Stimulated activated CD8-positive, alpha-beta memory T cell treated with anti-CD3 and anti-CD28 coated beads, Interleukin-4, amount 100 ng/mL, for 48 hours (primary cell): ENCODE measurements at regions not wholly inside any gene's neighbourhood (a gene's known extent, or its start where the extent isn't known, plus 50 kb on each side); places are given as distances from the start of the nearest gene placed in this dataset.
"Not testable (repeated sequence)": the region's sequence is repeated elsewhere in the genome, so short reads cannot be mapped to it uniquely, and the experiment has no call there.

Experiments
- DNase-seq: peaks from one replicate; pipeline ENCODE4 v3.0.0-alpha.2; 2020

DNA sequence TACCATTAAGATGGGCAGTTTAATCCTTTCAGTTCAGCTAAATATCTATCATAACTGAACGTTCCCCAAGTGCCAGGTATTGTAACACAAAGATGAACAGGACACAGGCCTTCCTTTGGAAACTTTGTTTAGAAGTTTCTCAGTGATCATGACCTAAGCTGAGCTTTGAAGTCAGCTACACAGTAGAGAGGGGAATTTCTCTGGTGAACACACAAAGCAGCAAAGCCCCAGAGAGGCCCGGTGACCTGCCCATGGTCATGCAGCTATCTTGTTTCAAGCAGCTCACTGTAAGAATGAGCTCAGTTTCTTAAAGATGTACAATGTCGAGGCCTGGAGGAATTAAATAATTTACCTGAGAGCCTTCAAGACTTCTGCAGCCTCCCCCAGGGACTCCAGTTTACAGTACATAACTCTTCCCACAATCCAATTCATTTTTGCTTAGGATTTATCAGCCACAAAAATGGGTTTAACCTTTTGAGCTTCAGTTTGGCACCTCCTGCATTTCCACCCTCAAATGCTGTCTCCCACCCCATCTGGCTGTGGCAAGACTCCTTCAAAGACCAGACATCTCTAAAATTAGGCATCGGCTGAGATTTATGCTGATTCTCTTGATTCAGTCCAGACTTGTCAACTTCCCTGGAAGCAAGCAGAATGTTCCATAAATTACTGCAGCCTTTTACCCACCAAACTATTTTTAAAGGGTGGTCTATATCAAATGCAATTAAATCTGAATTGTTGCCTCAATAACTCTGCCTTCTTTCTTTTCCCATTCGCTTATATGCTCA lies 325.6 kb downstream of the TXNL1 start:
- no peak for DNase-seq

DNA sequence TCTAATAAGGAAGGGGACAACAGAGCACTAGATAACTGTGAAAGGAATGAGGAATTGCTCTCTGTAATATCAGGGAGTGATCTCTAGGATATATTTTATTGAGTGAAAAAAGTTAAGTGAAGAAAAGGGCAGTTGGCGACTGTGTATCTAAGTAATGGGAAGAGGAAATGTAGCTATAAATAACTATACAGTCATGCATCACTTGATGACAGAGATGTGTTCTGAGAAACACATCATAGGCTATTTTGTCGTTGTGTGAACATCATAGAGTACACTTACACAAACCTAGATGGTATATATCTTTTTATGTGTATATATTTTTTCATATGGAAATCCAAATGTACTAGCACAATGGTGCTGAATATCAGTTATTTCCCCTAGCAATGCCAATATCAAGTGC lies 329.3 kb downstream of the TXNL1 start:
- DNase-seq: no peak

DNA sequence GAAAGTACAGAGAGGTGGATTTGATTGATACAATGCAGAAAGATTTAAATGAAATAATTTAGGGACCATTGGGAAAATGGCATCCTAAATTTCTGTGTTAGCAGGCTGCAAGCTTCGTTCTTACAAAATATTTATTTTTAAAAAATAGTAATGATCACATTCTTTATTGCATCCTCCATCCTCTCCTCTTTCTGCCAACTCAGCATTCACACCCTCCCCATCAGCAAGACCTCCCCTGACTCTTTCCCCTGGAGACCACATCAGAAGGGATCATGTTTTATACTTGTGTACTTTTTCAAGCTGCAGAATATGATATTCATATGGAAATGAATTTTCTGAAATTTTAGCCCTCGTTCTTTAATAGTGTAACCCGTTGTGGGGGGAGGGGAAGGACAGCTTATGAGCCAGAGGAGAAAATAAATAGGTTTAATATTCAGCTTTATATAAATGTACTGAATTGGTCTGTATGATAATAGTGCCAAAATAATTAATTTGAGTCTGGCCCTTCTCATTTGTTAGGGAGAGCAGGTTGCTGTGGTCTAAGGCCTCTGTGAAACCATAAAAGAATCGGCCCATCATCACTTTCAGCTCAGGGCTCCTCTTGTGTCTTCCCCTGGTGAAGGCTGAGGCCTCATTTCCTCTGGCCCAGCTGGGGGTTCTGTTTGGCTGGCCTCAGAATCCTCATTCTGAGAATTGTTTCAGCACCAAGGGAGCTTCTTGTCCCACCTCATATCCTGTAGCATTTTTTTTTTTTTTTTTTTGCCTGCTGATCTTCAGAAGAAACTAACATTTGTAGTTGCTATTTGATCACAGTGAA lies 330.8 kb downstream of the TXNL1 start:
- no peak for DNase-seq

DNA sequence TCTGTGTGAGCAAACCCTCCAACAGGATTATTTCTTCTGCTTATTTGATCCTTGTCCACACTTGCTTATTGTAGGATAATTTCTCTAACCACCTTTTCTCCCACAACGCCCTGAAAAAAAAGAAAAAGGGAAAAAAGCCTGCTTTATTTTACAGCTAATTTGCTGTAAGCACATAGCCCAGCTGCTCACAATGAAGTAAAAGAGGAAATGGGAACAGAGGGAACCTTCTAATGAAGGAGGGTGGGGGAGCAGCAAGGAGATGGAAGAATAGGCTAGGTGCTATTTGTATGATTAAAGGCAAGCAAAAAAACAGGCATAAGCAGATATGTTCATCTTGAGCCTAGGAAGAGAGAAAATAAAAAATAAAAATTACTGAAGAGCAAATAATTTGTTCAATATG lies 331.6 kb downstream of the TXNL1 start:
- no peak for DNase-seq

DNA sequence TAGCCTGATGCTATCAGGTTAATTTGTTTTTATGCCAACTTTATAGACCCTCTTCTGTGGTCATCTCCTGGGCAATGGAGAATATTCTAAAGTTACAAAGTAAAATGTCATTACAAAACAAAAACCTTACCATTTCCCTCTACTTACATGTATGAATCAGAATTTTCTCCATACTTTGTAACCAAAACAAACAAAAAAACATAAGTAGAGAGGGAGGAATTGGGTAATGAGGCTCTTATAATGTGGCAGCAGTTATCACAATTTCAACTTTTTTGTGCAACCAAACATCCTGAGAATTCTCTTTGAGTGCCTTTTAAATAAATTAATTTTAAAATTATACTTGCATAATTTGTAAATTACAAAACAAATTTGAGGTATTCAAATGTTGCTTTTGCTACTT lies 332.8 kb downstream of the TXNL1 start:
- DNase-seq: no peak

DNA sequence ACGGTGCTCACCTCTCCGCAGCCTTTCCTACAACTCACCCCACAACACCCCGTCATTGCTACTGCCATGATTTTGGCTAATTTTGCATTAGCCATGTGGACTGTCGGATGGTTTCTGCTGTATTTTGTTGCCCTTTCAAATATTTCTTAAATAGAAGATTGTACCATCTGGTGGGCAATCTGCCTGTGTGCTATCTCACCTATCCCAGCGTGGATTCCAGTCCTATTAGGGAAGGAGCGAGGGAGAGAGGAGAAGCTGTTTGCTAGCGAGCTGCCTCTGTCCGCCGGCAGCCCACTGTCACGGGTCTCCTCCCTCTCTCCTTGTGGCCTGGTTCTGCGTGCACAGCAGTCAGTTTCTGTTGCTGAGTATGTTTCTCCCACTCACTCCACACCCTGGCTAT lies 336.2 kb downstream of the TXNL1 start:
- no peak for DNase-seq

DNA sequence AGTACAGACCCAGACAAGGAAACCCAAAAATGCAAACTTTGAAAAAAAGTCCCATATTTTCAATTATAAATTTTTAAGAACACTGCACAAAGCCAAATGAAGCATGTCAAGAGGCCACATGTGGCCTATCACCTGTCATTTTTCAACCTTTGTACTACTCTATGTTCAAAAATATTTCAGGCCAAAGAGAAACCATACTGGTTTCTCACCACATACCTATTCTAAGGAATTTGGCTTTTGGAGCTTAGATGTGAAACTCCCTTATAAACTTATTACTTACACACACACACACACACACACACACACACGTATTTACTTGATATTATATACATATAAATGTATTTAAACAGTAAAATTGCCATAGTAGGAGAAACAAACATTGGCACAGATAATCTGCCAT lies 338.7 kb downstream of the TXNL1 start:
- DNase-seq: no peak

DNA sequence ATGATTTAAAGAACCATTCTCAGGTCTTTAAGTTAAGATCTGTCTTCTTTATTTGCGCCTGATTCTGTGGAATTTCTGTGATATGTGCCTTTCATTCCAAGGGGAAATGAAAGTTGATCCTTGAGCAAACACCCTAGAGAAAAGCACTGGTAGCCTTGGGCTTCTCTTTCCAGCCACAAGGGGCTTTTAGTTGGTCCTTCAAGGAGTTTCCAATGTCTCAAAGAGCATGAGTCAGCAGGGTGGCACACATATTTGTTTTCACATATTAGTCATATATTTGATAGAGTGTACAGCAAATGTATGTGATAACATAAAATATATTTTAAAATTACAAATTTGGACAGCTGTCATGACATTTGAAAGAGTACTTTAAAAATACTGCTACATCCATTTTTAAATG lies 339.5 kb downstream of the TXNL1 start:
- no peak for DNase-seq

DNA sequence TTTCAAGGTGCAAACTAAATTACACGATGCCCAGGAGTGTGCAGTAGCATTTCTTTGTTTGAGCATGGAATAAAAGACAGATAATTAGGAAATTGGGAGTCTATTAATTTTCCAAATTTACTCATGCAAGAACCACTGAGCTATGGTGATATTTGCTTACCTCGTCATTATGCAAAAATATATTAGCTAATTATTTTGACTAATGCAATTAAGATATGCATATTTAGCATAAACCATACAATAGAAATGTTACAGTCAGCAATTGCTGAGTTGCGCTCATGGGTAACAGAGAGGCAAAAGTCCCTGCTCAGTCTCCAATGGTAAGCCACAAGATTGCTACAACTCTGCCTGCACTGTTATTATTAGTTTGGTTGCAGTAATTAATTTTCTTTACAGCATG lies 342.0 kb downstream of the TXNL1 start:
- DNase-seq: no peak

DNA sequence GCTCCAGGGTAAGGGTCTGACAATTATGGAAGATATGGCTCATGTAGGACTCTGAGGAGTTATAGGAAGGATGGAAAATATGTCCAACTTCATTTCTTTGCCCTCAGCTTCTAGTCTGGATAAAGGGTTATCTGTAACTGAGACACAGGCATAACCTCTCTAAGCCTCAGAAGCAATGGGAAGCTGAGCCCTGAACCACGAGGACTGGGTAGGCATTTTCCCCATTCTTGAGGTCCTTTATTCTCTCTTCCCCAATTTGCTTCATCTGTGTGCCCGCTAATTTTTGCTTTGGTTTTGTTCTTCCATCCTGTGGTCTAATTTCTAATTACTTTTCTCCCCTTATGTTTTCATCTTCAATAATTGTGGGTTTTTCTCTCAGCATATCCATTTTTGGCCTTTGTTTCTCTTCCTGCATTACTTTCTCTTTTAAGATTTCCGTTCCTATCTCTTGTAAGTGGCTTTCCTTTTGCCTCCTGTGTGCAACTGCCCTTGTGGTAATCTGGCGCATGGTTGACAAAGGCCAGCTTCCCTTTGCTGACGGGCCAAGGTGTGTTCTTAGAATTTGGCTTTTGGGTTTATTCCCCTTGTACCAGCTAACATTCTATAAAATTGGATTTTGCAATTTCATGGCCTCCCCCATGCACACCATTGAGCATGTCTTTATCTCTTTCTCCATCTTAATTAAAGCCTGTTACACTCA lies 343.8 kb downstream of the TXNL1 start:
- no peak for DNase-seq

DNA sequence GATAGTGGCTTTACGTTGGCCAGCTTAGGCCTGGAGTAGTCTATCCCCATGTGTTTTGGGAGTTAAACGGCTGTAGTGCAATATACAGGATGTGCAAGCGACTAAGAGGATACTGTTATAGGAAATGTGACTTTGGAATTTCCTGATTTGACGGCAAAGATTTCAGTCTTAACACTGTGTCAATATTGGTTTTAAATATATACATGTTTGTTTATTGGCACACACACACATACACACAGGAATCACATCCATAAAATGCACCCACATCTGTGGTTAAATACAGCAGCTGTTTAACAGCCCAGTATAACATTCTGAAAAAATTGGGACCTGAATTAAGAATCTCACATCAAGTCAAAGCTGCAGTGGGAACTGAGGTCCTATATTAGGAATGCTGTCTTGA lies 347.1 kb downstream of the TXNL1 start:
- no peak for DNase-seq

DNA sequence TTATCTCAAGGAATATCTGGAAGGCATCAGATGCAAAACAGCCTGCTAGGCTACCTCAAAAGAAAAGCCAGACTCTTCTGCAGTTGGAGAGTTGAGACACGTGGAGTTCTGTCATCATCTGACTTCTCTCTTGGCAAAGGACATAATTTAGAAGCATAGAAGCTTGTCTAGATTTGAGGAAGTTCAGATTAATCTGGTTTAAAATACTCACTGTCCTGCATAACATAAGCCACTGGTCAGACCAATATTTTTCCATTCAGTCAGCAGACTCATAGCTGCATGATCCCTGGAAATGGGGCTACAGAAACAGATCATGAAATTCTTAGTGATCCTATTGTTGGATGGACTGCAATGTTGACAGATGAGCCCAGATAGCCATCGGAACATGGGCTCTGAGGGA lies 349.0 kb downstream of the TXNL1 start:
- DNase-seq: no peak

DNA sequence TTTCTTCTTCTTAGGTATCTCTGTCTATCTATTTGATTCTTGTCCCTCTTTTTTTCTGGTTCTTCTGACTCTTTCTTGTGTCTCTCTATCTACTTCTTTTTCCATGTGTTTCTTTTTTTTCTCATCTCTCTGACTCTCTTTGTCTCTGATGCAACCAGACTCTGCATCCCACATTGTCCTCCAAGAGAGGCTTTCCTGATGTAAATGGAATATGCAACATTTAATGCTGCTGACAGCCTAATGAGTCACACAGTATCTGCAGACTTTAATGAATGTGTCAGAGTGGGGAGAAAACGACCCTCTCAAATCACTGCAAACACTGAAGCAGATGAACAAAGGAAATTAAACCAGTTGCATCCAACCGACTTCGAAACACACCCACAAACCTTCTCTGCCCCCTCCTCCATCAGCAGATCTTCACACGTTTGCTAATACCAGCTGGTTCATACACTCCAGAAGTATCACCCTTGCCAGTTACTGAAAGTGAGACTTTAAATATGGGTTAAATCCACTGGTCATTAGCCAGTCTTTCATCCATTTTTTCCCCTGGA lies 351.5 kb downstream of the TXNL1 start:
- DNase-seq: no peak

DNA sequence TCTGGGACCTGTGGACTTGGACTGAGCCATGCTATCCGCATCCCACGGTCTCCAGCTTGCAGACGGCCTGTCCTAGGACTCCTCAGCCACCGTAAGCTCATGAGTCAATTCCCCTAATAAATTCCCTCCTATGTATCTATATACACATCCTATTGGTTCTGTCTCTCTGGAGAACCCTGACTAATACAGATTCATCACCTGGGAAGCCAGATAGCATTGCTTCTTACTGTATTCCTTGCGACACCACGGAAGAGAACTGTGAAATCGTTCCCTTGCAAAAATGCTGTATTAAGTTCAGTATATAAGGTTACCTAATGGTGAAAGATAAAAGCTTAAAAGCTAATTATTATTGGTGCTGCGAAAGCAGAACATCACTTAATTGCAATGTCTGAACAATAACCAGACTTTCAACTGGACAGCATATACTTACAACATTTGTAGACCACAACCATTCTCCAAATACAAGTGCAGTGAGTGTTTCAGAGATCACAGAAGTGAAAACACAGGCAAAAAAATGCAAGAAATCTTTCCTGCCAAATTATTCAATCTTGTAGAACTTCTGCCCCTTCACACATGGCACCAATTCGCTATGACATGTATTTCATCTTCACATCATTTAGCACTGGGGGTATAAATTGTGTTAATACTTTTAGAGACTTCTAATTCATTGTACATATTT lies 352.9 kb downstream of the TXNL1 start:
- DNase-seq: no peak

DNA sequence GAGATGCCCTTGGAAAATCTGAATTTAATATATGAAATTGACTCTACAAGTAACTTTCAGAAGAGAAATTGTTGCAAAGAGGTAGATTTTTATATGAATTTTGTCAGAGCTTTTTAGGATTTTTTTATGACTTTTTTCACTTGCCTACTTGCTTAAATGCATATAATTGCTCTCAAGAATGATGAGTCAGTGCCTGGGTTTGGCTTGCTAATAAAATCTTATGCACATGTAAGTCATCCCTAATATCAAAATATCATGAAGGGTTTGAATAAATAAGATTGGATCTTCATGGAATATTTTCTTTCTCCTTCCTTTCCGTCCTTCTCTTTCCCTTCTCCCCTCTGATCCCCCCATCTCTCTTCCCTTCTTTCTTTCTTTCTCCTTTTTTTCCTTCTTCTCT lies 354.1 kb downstream of the TXNL1 start:
- DNase-seq: no peak

DNA sequence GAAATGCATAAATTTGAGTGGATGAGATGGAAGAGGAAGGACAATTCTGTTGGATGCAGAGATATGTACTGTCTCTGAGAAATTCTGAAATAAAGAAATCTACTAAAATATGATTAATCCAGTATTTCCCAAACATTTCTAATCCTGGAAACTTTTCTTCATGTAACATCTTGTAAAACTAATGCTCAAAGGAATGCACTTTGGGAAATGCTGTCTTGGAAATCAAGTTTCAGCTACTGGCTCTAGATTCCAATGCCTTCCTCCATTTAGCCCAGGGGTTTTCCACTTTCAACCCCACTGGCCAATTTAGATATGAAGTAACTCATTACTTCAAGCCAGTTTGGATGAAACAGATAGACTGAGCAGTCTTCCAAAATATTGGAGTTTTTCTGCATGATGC lies 355.1 kb downstream of the TXNL1 start:
- DNase-seq: no peak

DNA sequence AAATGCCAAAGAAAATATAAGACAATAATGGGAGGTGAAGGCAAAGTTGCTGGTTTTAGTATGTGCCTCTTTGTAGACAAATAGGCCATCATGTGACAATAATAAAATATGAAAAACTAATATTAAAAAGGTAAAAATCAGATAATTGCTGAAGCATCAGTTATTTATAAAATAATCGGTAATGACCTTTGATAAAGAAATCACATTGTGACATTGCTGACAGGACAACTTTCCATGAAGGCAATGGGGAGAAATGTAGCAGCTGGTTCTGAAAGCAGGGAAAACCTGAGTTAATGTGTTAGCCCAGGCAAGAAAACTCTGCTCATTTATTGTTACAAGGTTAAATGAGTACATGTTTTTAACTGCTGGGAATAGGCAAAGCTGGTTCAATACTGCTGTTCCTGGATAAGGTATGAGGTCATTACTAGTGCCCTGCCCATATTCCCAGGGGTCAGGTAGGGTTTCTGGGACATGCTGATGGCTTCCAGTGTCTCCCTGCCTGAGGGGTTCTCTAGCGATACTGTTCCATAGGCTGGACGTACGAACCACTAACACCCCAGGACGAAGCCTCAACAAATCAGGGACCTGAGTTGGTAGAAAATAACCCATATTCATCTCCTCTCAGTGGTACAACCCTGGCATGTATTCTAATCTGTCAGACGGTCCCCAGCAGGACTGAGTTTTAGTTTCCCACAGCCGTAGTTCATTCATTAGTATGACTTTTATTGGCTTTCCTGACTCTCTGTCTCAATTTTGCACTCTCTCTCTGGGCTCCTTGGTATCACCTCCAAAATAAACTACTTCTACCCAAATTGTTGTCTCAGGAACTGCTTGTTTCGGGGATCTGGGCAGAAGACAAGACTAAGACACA lies 355.9 kb downstream of the TXNL1 start:
- no peak for DNase-seq

DNA sequence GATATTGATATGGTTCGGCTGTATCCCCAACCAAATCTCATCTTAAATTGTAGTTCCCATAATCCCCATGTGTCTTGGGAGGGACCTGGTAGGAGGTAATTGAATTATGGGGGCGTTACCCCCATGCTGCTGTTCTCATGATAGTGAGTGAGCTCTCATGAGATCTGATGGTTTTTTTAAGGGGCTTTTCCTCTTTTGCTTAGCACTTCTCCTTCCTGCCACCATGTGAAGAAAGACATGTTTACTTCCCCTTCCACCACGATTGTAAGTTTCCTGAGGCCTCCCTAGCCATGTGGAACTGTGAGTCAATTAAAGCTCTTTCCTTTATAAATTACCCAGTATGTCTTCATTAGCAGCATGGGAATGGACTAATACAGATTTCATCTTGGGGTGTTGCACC lies 358.6 kb downstream of the TXNL1 start:
- DNase-seq: not testable (repeated sequence)

DNA sequence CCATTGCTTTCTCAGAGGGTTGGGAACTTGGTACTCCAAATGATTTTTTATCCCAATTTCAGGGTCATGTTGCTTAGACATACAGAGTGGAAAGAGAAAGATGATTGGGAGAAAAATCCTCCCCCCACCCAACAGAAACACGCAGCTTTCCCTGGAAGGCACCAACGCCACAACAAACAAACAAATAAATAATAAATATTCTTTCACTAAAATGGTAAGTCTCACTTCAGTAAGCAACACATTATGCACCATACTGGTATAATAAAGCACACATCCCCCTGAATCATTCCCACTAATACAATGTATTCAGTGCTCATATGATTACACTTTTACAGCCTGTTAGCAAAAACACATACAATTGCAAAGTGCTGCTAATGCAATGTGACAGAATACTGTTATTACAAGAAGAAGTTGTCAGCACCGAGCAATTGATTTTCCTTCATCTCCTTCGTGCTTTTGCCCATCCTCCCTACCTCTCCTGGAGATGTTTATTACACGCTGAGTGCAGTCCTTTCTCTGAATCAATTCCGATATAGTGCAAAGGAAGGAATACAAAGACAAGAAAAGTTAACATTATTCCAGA lies 359.9 kb downstream of the TXNL1 start:
- DNase-seq: no peak

DNA sequence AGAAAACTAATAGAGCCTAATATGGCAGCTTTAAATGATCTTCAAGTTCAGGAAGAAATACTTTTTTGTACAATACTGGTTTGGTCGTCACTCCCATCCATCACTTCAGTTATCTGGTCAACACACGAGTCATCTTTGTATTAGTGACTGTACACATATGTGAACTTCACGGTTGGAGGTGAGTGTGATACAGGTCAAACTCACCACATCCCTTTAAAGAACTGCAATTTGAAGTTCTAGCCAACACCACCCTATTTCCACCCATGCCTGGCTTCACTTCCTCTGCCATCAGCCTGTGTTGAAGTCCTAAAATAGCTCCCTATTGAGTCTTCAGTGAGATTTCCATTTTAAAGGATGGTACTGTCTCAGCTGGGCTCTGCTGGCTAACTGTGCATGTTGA lies 361.9 kb downstream of the TXNL1 start:
- DNase-seq: no peak

DNA sequence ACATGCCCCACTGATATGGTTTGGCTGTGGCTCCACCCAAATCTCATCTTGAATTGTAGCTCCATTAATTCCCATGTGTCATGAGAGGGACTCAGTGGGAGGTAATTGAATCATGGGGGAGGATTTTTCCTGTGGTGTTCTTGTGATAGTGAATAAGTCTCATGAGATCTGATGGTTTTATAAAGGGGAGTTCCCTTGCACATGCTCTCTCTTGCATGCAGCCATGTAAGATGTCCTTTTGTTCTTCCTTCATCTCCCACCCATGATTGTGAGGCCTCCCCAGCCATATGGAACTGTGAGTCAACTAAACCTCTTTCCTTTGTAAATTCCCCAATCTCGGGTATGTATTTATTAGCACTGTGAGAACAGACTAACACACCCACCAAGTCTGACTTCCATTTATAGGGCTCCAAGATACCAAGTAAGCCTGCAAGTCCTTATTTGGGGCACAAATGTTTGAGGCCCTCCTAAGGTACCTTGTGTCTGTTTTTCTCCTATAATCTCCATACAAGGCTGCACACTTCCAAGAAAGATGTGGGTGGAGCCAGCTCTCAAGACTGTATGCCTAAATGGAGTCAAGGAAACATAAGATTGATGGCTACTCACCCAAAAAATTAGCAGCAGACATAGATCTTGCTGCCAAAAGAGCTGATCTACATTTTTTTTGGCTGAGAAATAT lies 364.7 kb downstream of the TXNL1 start:
- no peak for DNase-seq
